ENCODE measurements at regions not wholly inside any gene's neighbourhood (a gene's known extent, or its start where the extent isn't known, plus 50 kb on each side); places are given as distances from the start of the nearest gene placed in this dataset.
"Not testable (repeated sequence)": the region's sequence is repeated elsewhere in the genome, so short reads cannot be mapped to it uniquely, and the experiment has no call there.

DNA sequence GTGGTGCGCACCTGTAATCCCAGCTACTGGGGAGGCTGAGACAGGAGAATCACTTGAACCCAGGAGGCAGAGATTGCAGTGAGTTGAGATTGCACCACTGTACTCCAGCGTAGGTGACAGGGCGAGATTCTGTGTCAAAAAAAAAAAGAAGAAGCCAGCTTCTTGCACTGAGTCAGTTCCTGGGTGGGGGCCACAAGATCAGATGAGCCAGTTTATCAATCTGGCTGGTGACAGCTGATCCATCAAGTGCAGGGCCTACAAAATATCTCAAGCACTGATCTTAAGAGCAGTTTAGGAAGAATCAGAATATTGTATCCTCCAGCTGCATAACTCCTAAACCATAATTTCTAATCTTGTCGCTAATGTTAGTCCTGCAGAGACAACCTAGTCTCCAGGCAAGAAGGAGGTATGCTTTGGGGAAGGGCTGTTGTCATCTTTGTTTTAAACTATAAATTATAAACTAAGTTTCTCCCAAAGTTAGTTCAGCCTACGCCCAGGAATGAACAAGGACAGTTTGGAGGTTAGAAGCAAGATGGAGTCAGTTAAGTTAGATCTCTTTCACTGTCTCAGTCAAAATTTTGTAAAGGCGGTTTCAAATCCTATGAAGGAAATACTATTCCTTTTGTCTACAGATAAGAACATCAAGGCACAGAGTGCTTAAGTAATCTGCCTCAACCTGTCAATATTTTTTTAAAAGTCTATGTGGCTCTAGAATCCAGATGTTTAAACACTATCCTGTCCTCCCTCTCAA, 139.0 kb upstream of the NUDT4 start:
- TF ChIP-seq POLR2A (IDR thresholded peaks at IDR 0.05; ENCODE audit: low read depth); POLR2AphosphoS5 (IDR thresholded peaks at IDR 0.05): not testable (repeated sequence)

Data from esophagus muscularis mucosa (tissue), 2 donors.